Mesenchymal stem cell (in vitro differentiated cells and primary cell): ENCODE measurements at regions not wholly inside any gene's neighbourhood (a gene's known extent, or its start where the extent isn't known, plus 50 kb on each side); places are given as distances from the start of the nearest gene placed in this dataset.

ENCODE experiments used
- DNase-seq: peaks from one replicate; pipeline ENCODE4 v3.0.0-alpha.2; 2013
- H2AFZ ChIP-seq: one replicate; pipeline ENCODE4 v1.6.1; 2013; ENCODE audit warnings: low read depth, mild to moderate bottlenecking, control low read depth, inconsistent platforms, low read length, moderate library complexity
- H2AK5ac ChIP-seq: 2 replicates; pipeline ENCODE4 v1.6.1; 2013; ENCODE audit warnings: low read length, moderate library complexity, mild to moderate bottlenecking, inconsistent platforms; ENCODE audit not compliant: severe bottlenecking
- H2BK120ac ChIP-seq: one replicate; pipeline ENCODE4 v1.6.1; 2013; ENCODE audit warnings: low read depth, mild to moderate bottlenecking, inconsistent platforms, low read length, moderate library complexity
- H2BK12ac ChIP-seq, 2 experiments: one replicate each; pipeline ENCODE4 v1.6.1; 2013; ENCODE audit warnings: inconsistent platforms in 2 of 2, low read length in 2 of 2, mild to moderate bottlenecking in 2 of 2, moderate library complexity in 2 of 2, control low read depth in 1 of 2
- H2BK15ac ChIP-seq: one replicate; pipeline ENCODE4 v1.6.1; 2013; ENCODE audit warnings: mild to moderate bottlenecking, low read depth, inconsistent platforms; ENCODE audit not compliant: poor library complexity, severe bottlenecking
- H2BK5ac ChIP-seq: 2 replicates; pipeline ENCODE4 v1.6.1; 2013; ENCODE audit warnings: low read depth, mild to moderate bottlenecking, low read length, control low read depth, inconsistent platforms; ENCODE audit not compliant: poor library complexity, severe bottlenecking
- H3K14ac ChIP-seq, 2 experiments: one replicate each; pipeline ENCODE4 v1.6.1; 2013; ENCODE audit warnings: inconsistent platforms in 2 of 2, low read length in 2 of 2, control low read depth in 1 of 2, mild to moderate bottlenecking in 1 of 2, moderate library complexity in 1 of 2
- H3K18ac ChIP-seq, 2 experiments: one replicate each; pipeline ENCODE4 v1.6.1; 2013; ENCODE audit warnings: inconsistent platforms in 2 of 2, low read length in 2 of 2, control low read depth in 1 of 2, low read depth in 1 of 2, mild to moderate bottlenecking in 1 of 2
- H3K23ac ChIP-seq, 2 experiments: one replicate each; pipeline ENCODE4 v1.6.1; 2013; ENCODE audit warnings: inconsistent platforms in 2 of 2, low read length in 2 of 2, mild to moderate bottlenecking in 2 of 2, moderate library complexity in 2 of 2, control low read depth in 1 of 2
- H3K27ac ChIP-seq: 2 replicates; pipeline ENCODE4 v1.5.1; 2013; ENCODE audit warnings: mild to moderate bottlenecking, moderate library complexity, low read length, control low read depth, inconsistent platforms; ENCODE audit not compliant: poor library complexity, severe bottlenecking
- H3K27me3 ChIP-seq, 2 experiments: 2 replicates each; pipeline versions ENCODE4 v1.6.1 to v1.7.0; 2013; ENCODE audit warnings: low read length in 2 of 2, mild to moderate bottlenecking in 2 of 2, moderate library complexity in 2 of 2, control low read depth in 1 of 2, inconsistent platforms in 1 of 2; ENCODE audit not compliant: control insufficient read depth in 1 of 2, insufficient read depth in 1 of 2
- H3K36me3 ChIP-seq, 2 experiments: 2 replicates each; pipeline versions ENCODE4 v1.6.1 to v1.7.0; 2013; ENCODE audit warnings: low read length in 2 of 2, control low read depth in 1 of 2, inconsistent platforms in 1 of 2, low read depth in 1 of 2, mild to moderate bottlenecking in 1 of 2; ENCODE audit not compliant: insufficient read depth in 2 of 2, control insufficient read depth in 1 of 2
- H3K4ac ChIP-seq, 2 experiments: one replicate each; pipeline ENCODE4 v1.6.1; 2013; ENCODE audit warnings: inconsistent platforms in 2 of 2, low read length in 2 of 2, mild to moderate bottlenecking in 2 of 2, moderate library complexity in 2 of 2, control low read depth in 1 of 2, low read depth in 1 of 2
- H3K4me1 ChIP-seq: 2 replicates; pipeline ENCODE4 v1.6.1; 2013; ENCODE audit warnings: low read depth, low read length, control low read depth; ENCODE audit not compliant: control insufficient read depth, insufficient read depth
- H3K4me2 ChIP-seq: 2 replicates; pipeline ENCODE4 v1.6.1; 2013; ENCODE audit warnings: low read length, mild to moderate bottlenecking, inconsistent platforms; ENCODE audit not compliant: poor library complexity, severe bottlenecking
- H3K4me3 ChIP-seq, 2 experiments: 2 replicates each; pipeline versions ENCODE4 v1.5.1 to v1.7.0; 2013; ENCODE audit warnings: low read length in 2 of 2, mild to moderate bottlenecking in 2 of 2, control low read depth in 1 of 2, low read depth in 1 of 2; ENCODE audit not compliant: insufficient read depth in 1 of 2
- H3K79me1 ChIP-seq: replicated peaks from 2 replicates; pipeline ENCODE4 v1.6.1; 2013; ENCODE audit warnings: mild to moderate bottlenecking, control low read depth, low read length, inconsistent platforms; ENCODE audit not compliant: poor library complexity, severe bottlenecking
- H3K9ac ChIP-seq: 2 replicates; pipeline ENCODE4 v1.7.0; 2013; ENCODE audit warnings: mild to moderate bottlenecking, low read length, moderate library complexity
- H3K9me3 ChIP-seq: 2 replicates; pipeline ENCODE4 v1.7.0; 2013; ENCODE audit warnings: mild to moderate bottlenecking, low read length; ENCODE audit not compliant: control insufficient read depth
- H4K8ac ChIP-seq: one replicate; pipeline ENCODE4 v1.6.1; 2013; ENCODE audit warnings: inconsistent platforms, mild to moderate bottlenecking, low read length, moderate library complexity
- H4K91ac ChIP-seq: one replicate; pipeline ENCODE4 v1.6.1; 2013; ENCODE audit warnings: mild to moderate bottlenecking, low read length, inconsistent platforms
- WGBS: methylation state at CpG from one replicate; pipeline ENCODE4 v1.1.7; 2013; ENCODE audit warnings: mixed read lengths; 5-methylcytosine and 5-hydroxymethylcytosine counted together

- Histone ChIP-seq H3K23ac (no peak overlapping the region), H3K27ac (no peak overlapping the region), H4K8ac (no peak overlapping the region), H3K4me2 (no peak overlapping the region), H3K79me1 (no peaks in the 10 kb centered on the region), H3K4me1 (no peaks in the 10 kb centered on the region), H3K4me3 (no peak overlapping the region), H2AK5ac (no peak overlapping the region), H3K18ac (no peak overlapping the region), H2BK15ac (no peak overlapping the region), H3K9me3 (no peaks in the 10 kb centered on the region), H3K9ac (no peak overlapping the region), H2BK120ac (no peak overlapping the region), H2BK5ac (no peak overlapping the region), H3K14ac (no peak overlapping the region), H3K4ac (no peak overlapping the region), H3K36me3 (no peaks in the 10 kb centered on the region), H2BK12ac (no peak overlapping the region), H2AFZ (no peak overlapping the region), H3K27me3 (peaks cover 0 to 84% of the 10 kb centered on the region in 2 experiments), H4K91ac (no peak overlapping the region)
- WGBS, result 93% methylated on average over 2 of the region's 2 CpGs
- DNase-seq, result no peak
Measured at GRCh38 chr2:22483036-22483435, 901.9 kb upstream of the KLHL29 start.

GRCh38 chr2:22485486-22485885, 899.5 kb upstream of the KLHL29 start:
- no peak overlapping the region for H3K27ac ChIP-seq

GRCh38 chr2:22486343-22486742, 898.6 kb upstream of the KLHL29 start:
- Histone ChIP-seq H4K8ac (no peak overlapping the region), H3K9ac (no peak overlapping the region), H3K4me3 (no peak overlapping the region), H2BK12ac (no peak overlapping the region), H3K18ac (no peak overlapping the region), H3K14ac (no peak overlapping the region), H3K4me2 (no peak overlapping the region), H3K27me3 (peaks cover 0 to 69% of the 10 kb centered on the region in 2 experiments), H2BK15ac (no peak overlapping the region), H3K27ac (no peak overlapping the region), H2BK5ac (no peak overlapping the region), H2AFZ (no peak overlapping the region), H3K23ac (no peak overlapping the region), H3K36me3 (no peaks in the 10 kb centered on the region), H4K91ac (no peak overlapping the region), H3K9me3 (no peaks in the 10 kb centered on the region), H3K4me1 (no peaks in the 10 kb centered on the region), H3K4ac (no peak overlapping the region), H2AK5ac (no peak overlapping the region), H2BK120ac (no peak overlapping the region), H3K79me1 (no peaks in the 10 kb centered on the region)
- 59% methylated on average over 4 of the region's 4 CpGs for WGBS
- DNase-seq, result no peak

More at GRCh38 chr2:22485486-22485885, 899.5 kb upstream of the KLHL29 start:
- Histone ChIP-seq H3K9me3 (no peaks in the 10 kb centered on the region), H3K23ac (no peak overlapping the region), H3K36me3 (no peaks in the 10 kb centered on the region), H4K8ac (no peak overlapping the region), H4K91ac (no peak overlapping the region), H2AK5ac (no peak overlapping the region), H3K4me1 (no peaks in the 10 kb centered on the region), H2BK5ac (no peak overlapping the region), H3K4me2 (no peak overlapping the region), H2BK120ac (no peak overlapping the region), H3K14ac (no peak overlapping the region), H3K4ac (no peak overlapping the region), H2AFZ (no peak overlapping the region), H3K27me3 (peaks cover 0 to 76% of the 10 kb centered on the region in 2 experiments), H2BK12ac (no peak overlapping the region), H3K18ac (no peak overlapping the region), H3K9ac (no peak overlapping the region), H3K79me1 (no peaks in the 10 kb centered on the region), H2BK15ac (no peak overlapping the region), H3K4me3 (no peak overlapping the region)
- no peak for DNase-seq
- 22% methylated on average over 2 of the region's 2 CpGs for WGBS

- no peak for DNase-seq
- 92% methylated on average over 1 of the region's 2 CpGs for WGBS
Measured at GRCh38 chr2:22487036-22487435, 897.9 kb upstream of the KLHL29 start.

More at GRCh38 chr2:22487036-22487435, 897.9 kb upstream of the KLHL29 start:
- Histone ChIP-seq H4K8ac (no peak overlapping the region), H3K4me1 (no peaks in the 10 kb centered on the region), H2BK120ac (no peak overlapping the region), H3K27me3 (peaks cover 0 to 65% of the 10 kb centered on the region in 2 experiments), H2AFZ (no peak overlapping the region), H2BK15ac (no peak overlapping the region), H2BK12ac (no peak overlapping the region), H4K91ac (no peak overlapping the region), H3K9me3 (no peaks in the 10 kb centered on the region), H2BK5ac (no peak overlapping the region), H3K4me3 (no peak overlapping the region), H3K9ac (no peak overlapping the region), H3K36me3 (no peaks in the 10 kb centered on the region), H3K14ac (no peak overlapping the region), H3K79me1 (no peaks in the 10 kb centered on the region), H2AK5ac (no peak overlapping the region), H3K27ac (no peak overlapping the region), H3K18ac (no peak overlapping the region), H3K4ac (no peak overlapping the region), H3K23ac (no peak overlapping the region), H3K4me2 (no peak overlapping the region)
